ENCODE measurements at regions not wholly inside any gene's neighbourhood (a gene's known extent, or its start where the extent isn't known, plus 50 kb on each side); places are given as distances from the start of the nearest gene placed in this dataset.

GRCh38 chr15:70196372-70197316 lies 98.9 kb upstream of the TLE3 start:
- peak in 1 of 14 donors; percentile 14 for DNase-seq

GRCh38 chr15:70195587-70196305 lies 98.0 kb upstream of the TLE3 start:
- DNase-seq, result peak in 13 of 14 donors; percentile 4 to 87 (median 51)

GRCh38 chr15:70195171-70195570 lies 97.5 kb upstream of the TLE3 start:
- DNase-seq, result peak in 1 of 14 donors; percentile 76

- no peak for DNase-seq
Observed at GRCh38 chr15:70194266-70194665, 96.5 kb upstream of the TLE3 start.

- DNase-seq, result no peak
Observed at GRCh38 chr15:70193734-70194133, 96.0 kb upstream of the TLE3 start.

- DNase-seq, result no peak
Observed at GRCh38 chr15:70192490-70192889, 94.8 kb upstream of the TLE3 start.

GRCh38 chr15:70192041-70192440 lies 94.3 kb upstream of the TLE3 start:
- no peak for DNase-seq

- DNase-seq, result no peak
Observed at GRCh38 chr15:70190965-70191364, 93.2 kb upstream of the TLE3 start.

- no peak for DNase-seq
Observed at GRCh38 chr15:70189826-70190695, 92.3 kb upstream of the TLE3 start.

GRCh38 chr15:70188286-70188685 lies 90.6 kb upstream of the TLE3 start:
- DNase-seq, result no peak

GRCh38 chr15:70187331-70187730 lies 89.6 kb upstream of the TLE3 start:
- no peak for DNase-seq

GRCh38 chr15:70186152-70186551 lies 88.4 kb upstream of the TLE3 start:
- no peak for DNase-seq

GRCh38 chr15:70185251-70185711 lies 87.6 kb upstream of the TLE3 start:
- no peak for DNase-seq

GRCh38 chr15:70182858-70183695 lies 85.4 kb upstream of the TLE3 start:
- no peak for DNase-seq

- DNase-seq, result no peak
Observed at GRCh38 chr15:70181626-70182255, 84.0 kb upstream of the TLE3 start.

GRCh38 chr15:70180186-70180875 lies 82.6 kb upstream of the TLE3 start:
- DNase-seq, result no peak

- DNase-seq, result no peak
Observed at GRCh38 chr15:70179309-70179892, 81.7 kb upstream of the TLE3 start.

GRCh38 chr15:70178335-70179084 lies 80.8 kb upstream of the TLE3 start:
- DNase-seq, result no peak

- DNase-seq, result no peak
Observed at GRCh38 chr15:70172566-70173225, 75.0 kb upstream of the TLE3 start.

All from C1 segment of cervical spinal cord (tissue), 14 donors.